ENCODE measurements at regions not wholly inside any gene's neighbourhood (a gene's known extent, or its start where the extent isn't known, plus 50 kb on each side); places are given as distances from the start of the nearest gene placed in this dataset.

GRCh38 chr12:63090716-63091115 lies 60.3 kb downstream of the AVPR1A start:
- DNase-seq (ENCODE audit: low spot score, unreplicated experiment) = no peak
- peaks cover 9% of the 10 kb centered on the region for H3K4me1 Mint-ChIP-seq (ENCODE audit: low read depth)
- TF ChIP-seq CTCF (IDR thresholded peaks at IDR 0.05; ENCODE audit: unreplicated experiment) = no peak
- H3K27me3 Mint-ChIP-seq = peaks cover 11% of the 10 kb centered on the region
- no peaks in the 10 kb centered on the region for H3K9me3 Mint-ChIP-seq (ENCODE audit: low read depth)
- H3K4me3 Mint-ChIP-seq (ENCODE audit: low read depth) = no peak overlapping the region
- H3K27ac Mint-ChIP-seq = no peak overlapping the region
- no peaks in the 10 kb centered on the region for H3K36me3 Mint-ChIP-seq (ENCODE audit: insufficient read depth)

GRCh38 chr12:63086149-63086915 lies 64.7 kb downstream of the AVPR1A start:
- no peak for TF ChIP-seq CTCF (IDR thresholded peaks at IDR 0.05; ENCODE audit: unreplicated experiment)
- Mint-ChIP-seq H3K9me3 (ENCODE audit: low read depth) (no peaks in the 10 kb centered on the region), H3K4me1 (ENCODE audit: low read depth) (peaks cover 21% of the 10 kb centered on the region), H3K4me3 (ENCODE audit: low read depth) (no peak overlapping the region), H3K36me3 (ENCODE audit: insufficient read depth) (no peaks in the 10 kb centered on the region), H3K27ac (no peak overlapping the region), H3K27me3 (peaks cover 5% of the 10 kb centered on the region)
- no peak for DNase-seq (ENCODE audit: low spot score, unreplicated experiment)

- peak overlapping the region; percentile 66 for H3K27ac Mint-ChIP-seq
- H3K36me3 Mint-ChIP-seq (ENCODE audit: insufficient read depth) = no peaks in the 10 kb centered on the region
- no peaks in the 10 kb centered on the region for H3K9me3 Mint-ChIP-seq (ENCODE audit: low read depth)
- no peak overlapping the region for H3K4me3 Mint-ChIP-seq (ENCODE audit: low read depth)
- H3K4me1 Mint-ChIP-seq (ENCODE audit: low read depth) = peaks cover 22% of the 10 kb centered on the region
- no peaks in the 10 kb centered on the region for H3K27me3 Mint-ChIP-seq
- TF ChIP-seq CTCF (IDR thresholded peaks at IDR 0.05; ENCODE audit: unreplicated experiment) = no peak
- DNase-seq (ENCODE audit: low spot score, unreplicated experiment) = no peak
These were observed 65.9 kb downstream of the AVPR1A start for GRCh38 chr12:63085120-63085519.

- H3K27me3 Mint-ChIP-seq = no peaks in the 10 kb centered on the region
- no peaks in the 10 kb centered on the region for H3K36me3 Mint-ChIP-seq (ENCODE audit: insufficient read depth)
- no peak overlapping the region for H3K27ac Mint-ChIP-seq
- H3K4me3 Mint-ChIP-seq (ENCODE audit: low read depth) = no peak overlapping the region
- no peak for TF ChIP-seq CTCF (IDR thresholded peaks at IDR 0.05; ENCODE audit: unreplicated experiment)
- H3K4me1 Mint-ChIP-seq (ENCODE audit: low read depth) = peaks cover 23% of the 10 kb centered on the region
- H3K9me3 Mint-ChIP-seq (ENCODE audit: low read depth) = no peaks in the 10 kb centered on the region
- DNase-seq (ENCODE audit: low spot score, unreplicated experiment) = no peak
These were observed 66.5 kb downstream of the AVPR1A start for GRCh38 chr12:63084501-63084900.

GRCh38 chr12:63083046-63083445 lies 68.0 kb downstream of the AVPR1A start:
- no peak overlapping the region for H3K4me3 Mint-ChIP-seq (ENCODE audit: low read depth)
- no peaks in the 10 kb centered on the region for H3K27me3 Mint-ChIP-seq
- no peaks in the 10 kb centered on the region for H3K36me3 Mint-ChIP-seq (ENCODE audit: insufficient read depth)
- no peak for DNase-seq (ENCODE audit: low spot score, unreplicated experiment)
- TF ChIP-seq CTCF (IDR thresholded peaks at IDR 0.05; ENCODE audit: unreplicated experiment) = no peak
- H3K27ac Mint-ChIP-seq = no peak overlapping the region
- no peaks in the 10 kb centered on the region for H3K9me3 Mint-ChIP-seq (ENCODE audit: low read depth)
- peaks cover 25% of the 10 kb centered on the region for H3K4me1 Mint-ChIP-seq (ENCODE audit: low read depth)

Data from progenitor cell of endocrine pancreas (in vitro differentiated cells).